H9 (cell line): ENCODE measurements at regions not wholly inside any gene's neighbourhood (a gene's known extent, or its start where the extent isn't known, plus 50 kb on each side); places are given as distances from the start of the nearest gene placed in this dataset.

ENCODE experiments used
- DNase-seq: peaks from one replicate; pipeline ENCODE4 v3.0.0-alpha.2; 2017
- H2AFZ ChIP-seq: one replicate; pipeline ENCODE4 v1.6.1; 2013; ENCODE audit warnings: mild to moderate bottlenecking, low read length, control low read depth, moderate library complexity
- H2AK5ac ChIP-seq: 2 replicates; pipeline ENCODE4 v1.6.1; 2013; ENCODE audit warnings: low read length, control low read depth, mixed read lengths; ENCODE audit not compliant: insufficient read length
- H2BK120ac ChIP-seq: one replicate; pipeline ENCODE4 v1.6.1; 2013; ENCODE audit warnings: low read depth, mild to moderate bottlenecking, low read length, control low read depth, inconsistent platforms; ENCODE audit not compliant: poor library complexity, severe bottlenecking
- H2BK12ac ChIP-seq: 2 replicates; pipeline ENCODE4 v1.6.1; 2013; ENCODE audit warnings: low read length, control low read depth, mixed read lengths, low read depth; ENCODE audit not compliant: insufficient read length
- H2BK15ac ChIP-seq: 2 replicates; pipeline ENCODE4 v1.6.1; 2013; ENCODE audit warnings: low read depth, low read length, control low read depth
- H2BK20ac ChIP-seq: one replicate; pipeline ENCODE4 v1.6.1; 2013; ENCODE audit warnings: low read depth, mild to moderate bottlenecking, low read length, control low read depth, inconsistent platforms; ENCODE audit not compliant: poor library complexity, severe bottlenecking
- H2BK5ac ChIP-seq: 2 replicates; pipeline ENCODE4 v1.6.1; 2013; ENCODE audit warnings: low read length, control low read depth, mixed read lengths; ENCODE audit not compliant: insufficient read length
- H3K14ac ChIP-seq: 2 replicates; pipeline ENCODE4 v1.6.1; 2013; ENCODE audit warnings: low read length, control low read depth; ENCODE audit not compliant: insufficient read depth
- H3K18ac ChIP-seq: 2 replicates; pipeline ENCODE4 v1.6.1; 2013; ENCODE audit warnings: low read depth, mild to moderate bottlenecking, mixed read lengths, low read length, control low read depth; ENCODE audit not compliant: insufficient read length
- H3K23ac ChIP-seq: 2 replicates; pipeline ENCODE4 v1.6.1; 2013; ENCODE audit warnings: low read length, control low read depth, mixed read lengths, low read depth; ENCODE audit not compliant: insufficient read length
- H3K23me2 ChIP-seq: 2 replicates; pipeline ENCODE4 v1.6.1; 2013; ENCODE audit warnings: low read depth, mild to moderate bottlenecking, mixed read lengths, low read length, control low read depth; ENCODE audit not compliant: insufficient read length, poor library complexity, severe bottlenecking
- H3K27ac ChIP-seq: 2 replicates; pipeline ENCODE4 v1.5.1; 2013; ENCODE audit warnings: low read length, control low read depth, mixed read lengths, low read depth; ENCODE audit not compliant: insufficient read length
- H3K27me3 ChIP-seq: 2 replicates; pipeline ENCODE4 v1.6.1; 2013; ENCODE audit warnings: low read length, control low read depth, inconsistent platforms; ENCODE audit not compliant: insufficient read depth
- H3K4ac ChIP-seq: 2 replicates; pipeline ENCODE4 v1.6.1; 2013; ENCODE audit warnings: low read depth, mild to moderate bottlenecking, control low read depth, inconsistent platforms, low read length, moderate library complexity
- H3K4me1 ChIP-seq: 2 replicates; pipeline ENCODE4 v1.6.1; 2013; ENCODE audit warnings: low read length, control low read depth, inconsistent platforms; ENCODE audit not compliant: insufficient read depth
- H3K4me2 ChIP-seq: 2 replicates; pipeline ENCODE4 v1.6.1; 2013; ENCODE audit warnings: low read length, control low read depth, mixed read lengths; ENCODE audit not compliant: insufficient read length, insufficient read depth
- H3K56ac ChIP-seq: 2 replicates; pipeline ENCODE4 v1.6.1; 2013; ENCODE audit warnings: low read depth, mild to moderate bottlenecking, mixed read lengths, low read length, control low read depth; ENCODE audit not compliant: insufficient read length
- H3K79me1 ChIP-seq: 2 replicates; pipeline ENCODE4 v1.6.1; 2013; ENCODE audit warnings: low read depth, mild to moderate bottlenecking, moderate library complexity, low read length, control low read depth, inconsistent platforms; ENCODE audit not compliant: insufficient read depth, poor library complexity, severe bottlenecking
- H3K79me2 ChIP-seq: 2 replicates; pipeline ENCODE4 v1.6.1; 2013; ENCODE audit warnings: low read length, control low read depth, inconsistent platforms; ENCODE audit not compliant: insufficient read depth
- H3K9ac ChIP-seq: 2 replicates; pipeline ENCODE4 v1.6.1; 2013; ENCODE audit warnings: low read length, control low read depth, mixed read lengths; ENCODE audit not compliant: insufficient read length; ENCODE audit errors: extremely low read depth
- H3K9me3 ChIP-seq: one replicate; pipeline ENCODE4 v1.6.1; 2013; ENCODE audit warnings: low read depth, low read length, inconsistent platforms; ENCODE audit not compliant: control insufficient read depth
- H3T11ph ChIP-seq: one replicate; pipeline ENCODE4 v1.6.1; 2013; ENCODE audit warnings: mild to moderate bottlenecking, low read length, control low read depth, inconsistent platforms
- H4K20me1 ChIP-seq: one replicate; pipeline ENCODE4 v1.6.1; 2013; ENCODE audit not compliant: control insufficient read depth, insufficient read length, insufficient read depth
- H4K5ac ChIP-seq: 2 replicates; pipeline ENCODE4 v1.6.1; 2013; ENCODE audit warnings: low read depth, mild to moderate bottlenecking, mixed read lengths, low read length, control low read depth; ENCODE audit not compliant: insufficient read length
- H4K8ac ChIP-seq: replicated peaks from 2 replicates; pipeline ENCODE4 v1.6.1; 2013; ENCODE audit warnings: low read length, control low read depth, mixed read lengths, low read depth; ENCODE audit not compliant: insufficient read length
- H4K91ac ChIP-seq: 2 replicates; pipeline ENCODE4 v1.6.1; 2013; ENCODE audit warnings: low read depth, mild to moderate bottlenecking, moderate library complexity, mixed read lengths, low read length, control low read depth; ENCODE audit not compliant: insufficient read length
- H3K27ac Mint-ChIP-seq, 3 experiments: 2 replicates in 2 of 3; 3 replicates in 1 of 3; pipeline ENCODE4 v1.8.0; 2020 to 2021; ENCODE audit warnings: mixed read lengths in 3 of 3, mild to moderate bottlenecking in 1 of 3, moderate library complexity in 1 of 3
- H3K27me3 Mint-ChIP-seq: 2 replicates; pipeline ENCODE4 v1.8.0; 2021; ENCODE audit warnings: low read depth, mild to moderate bottlenecking, moderate library complexity, mixed read lengths
- H3K36me3 Mint-ChIP-seq, 3 experiments: 2 replicates in 2 of 3; 3 replicates in 1 of 3; pipeline ENCODE4 v1.8.0; 2020 to 2021; ENCODE audit warnings: low read depth in 3 of 3, mixed read lengths in 3 of 3; ENCODE audit not compliant: insufficient read depth in 1 of 3
- H3K4me1 Mint-ChIP-seq, 2 experiments: 2 replicates each; pipeline ENCODE4 v1.8.0; 2020; ENCODE audit warnings: mixed read lengths in 2 of 2
- H3K4me3 Mint-ChIP-seq, 2 experiments: 2 replicates in 1 of 2; 3 replicates in 1 of 2; pipeline ENCODE4 v1.8.0; 2020 to 2021; ENCODE audit warnings: mild to moderate bottlenecking in 2 of 2, mixed read lengths in 2 of 2, moderate library complexity in 1 of 2
- H3K9me3 Mint-ChIP-seq, 2 experiments: 2 replicates in 1 of 2; 3 replicates in 1 of 2; pipeline ENCODE4 v1.8.0; 2020; ENCODE audit warnings: mild to moderate bottlenecking in 2 of 2, mixed read lengths in 2 of 2, moderate library complexity in 1 of 2
- WGBS: extraction: QIAGEN DNeasy Blood & Tissue Kit; methylation state at CpG from one replicate; pipeline ENCODE4 v1.1.7; 2013; ENCODE audit warnings: missing lambda C conversion rate, low lambda C conversion rate, mixed read lengths; ENCODE audit not compliant: insufficient read length; ENCODE audit errors: extremely low coverage; 5-methylcytosine and 5-hydroxymethylcytosine counted together
- TF ChIP-seq, protein P1 (sequence below): fragments of 200-600 bp; sonication (generic); conservative IDR thresholded peaks from 3 replicates; pipeline ENCODE4 v1.8.0; 2021; ENCODE audit warnings: antibody characterized with exemption, mild to moderate bottlenecking

DNA sequence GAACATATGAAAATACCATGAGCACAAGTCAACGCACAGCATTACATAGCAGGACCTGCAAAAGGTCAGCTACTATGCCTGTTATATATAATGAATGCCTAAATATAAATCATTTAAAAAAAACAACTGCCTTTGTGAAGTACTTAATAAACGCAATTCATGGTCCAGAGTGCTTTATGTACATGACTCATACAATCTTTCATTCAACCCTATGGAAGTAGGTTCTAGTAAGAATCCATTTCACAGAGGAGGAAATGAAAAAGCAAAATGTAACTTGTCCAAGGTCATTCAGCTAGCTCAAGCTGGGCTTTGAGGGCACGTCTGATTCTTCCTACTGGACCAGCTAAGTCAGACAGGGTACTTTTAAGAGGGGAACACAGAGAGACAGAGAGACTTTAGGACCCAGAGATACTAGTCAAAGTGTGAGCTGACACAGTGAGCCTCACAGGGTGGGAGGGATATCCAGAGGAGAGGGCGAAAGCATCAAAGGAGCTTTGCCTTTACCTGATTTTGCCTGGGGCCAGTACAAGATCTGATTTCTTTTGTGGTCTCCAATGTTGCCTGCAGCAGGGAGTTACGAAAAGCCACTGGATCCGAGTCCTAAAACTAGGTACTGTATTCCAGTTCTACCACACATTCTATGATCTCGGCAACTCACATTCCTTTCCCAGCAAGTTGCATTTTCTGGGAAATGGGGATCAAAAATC is 83.4 kb upstream of the ZFHX3 start:
- TF ChIP-seq, protein P1, sequence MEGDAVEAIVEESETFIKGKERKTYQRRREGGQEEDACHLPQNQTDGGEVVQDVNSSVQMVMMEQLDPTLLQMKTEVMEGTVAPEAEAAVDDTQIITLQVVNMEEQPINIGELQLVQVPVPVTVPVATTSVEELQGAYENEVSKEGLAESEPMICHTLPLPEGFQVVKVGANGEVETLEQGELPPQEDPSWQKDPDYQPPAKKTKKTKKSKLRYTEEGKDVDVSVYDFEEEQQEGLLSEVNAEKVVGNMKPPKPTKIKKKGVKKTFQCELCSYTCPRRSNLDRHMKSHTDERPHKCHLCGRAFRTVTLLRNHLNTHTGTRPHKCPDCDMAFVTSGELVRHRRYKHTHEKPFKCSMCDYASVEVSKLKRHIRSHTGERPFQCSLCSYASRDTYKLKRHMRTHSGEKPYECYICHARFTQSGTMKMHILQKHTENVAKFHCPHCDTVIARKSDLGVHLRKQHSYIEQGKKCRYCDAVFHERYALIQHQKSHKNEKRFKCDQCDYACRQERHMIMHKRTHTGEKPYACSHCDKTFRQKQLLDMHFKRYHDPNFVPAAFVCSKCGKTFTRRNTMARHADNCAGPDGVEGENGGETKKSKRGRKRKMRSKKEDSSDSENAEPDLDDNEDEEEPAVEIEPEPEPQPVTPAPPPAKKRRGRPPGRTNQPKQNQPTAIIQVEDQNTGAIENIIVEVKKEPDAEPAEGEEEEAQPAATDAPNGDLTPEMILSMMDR: no peak
- no peak overlapping the region for H2BK20ac ChIP-seq
- H3K4me1 Mint-ChIP-seq: peaks cover 0 to under 1% of the 10 kb centered on the region in 2 experiments; a peak in 1 of 4 replicates

More for the DNA sequence above, 83.4 kb upstream of the ZFHX3 start:
- Mint-ChIP-seq H3K9me3 (peaks cover 0 to 8% of the 10 kb centered on the region in 2 experiments; a peak in 1 of 5 replicates), H3K27ac (no peak overlapping the region), H3K27me3 (peaks cover 89% of the 10 kb centered on the region), H3K4me3 (no peak overlapping the region), H3K36me3 (no peaks in the 10 kb centered on the region; a peak in 1 of 7 replicates)
- Histone ChIP-seq H3K4me1 (no peaks in the 10 kb centered on the region), H3K23me2 (no peaks in the 10 kb centered on the region), H3K4me2 (no peak overlapping the region), H3K18ac (no peak overlapping the region), H3K14ac (no peak overlapping the region), H3K27ac (no peak overlapping the region), H3K9ac (no peak overlapping the region), H3K23ac (no peak overlapping the region), H2AK5ac (no peak overlapping the region), H4K91ac (no peak overlapping the region), H4K20me1 (no peaks in the 10 kb centered on the region), H2BK12ac (no peak overlapping the region), H3K4ac (no peak overlapping the region), H3K79me2 (no peaks in the 10 kb centered on the region), H3K9me3 (no peaks in the 10 kb centered on the region), H3T11ph (no peak overlapping the region), H2AFZ (no peak overlapping the region), H2BK5ac (no peak overlapping the region), H2BK120ac (no peak overlapping the region), H2BK15ac (no peak overlapping the region), H3K27me3 (no peaks in the 10 kb centered on the region), H4K8ac (no peak overlapping the region), H3K56ac (no peak overlapping the region), H4K5ac (no peak overlapping the region), H3K79me1 (no peaks in the 10 kb centered on the region)
- WGBS: no CpG with 5 or more reads among the region's 7 CpGs
- no peak for DNase-seq
